ENCODE measurements at regions not wholly inside any gene's neighbourhood (a gene's known extent, or its start where the extent isn't known, plus 50 kb on each side); places are given as distances from the start of the nearest gene placed in this dataset.

DNA sequence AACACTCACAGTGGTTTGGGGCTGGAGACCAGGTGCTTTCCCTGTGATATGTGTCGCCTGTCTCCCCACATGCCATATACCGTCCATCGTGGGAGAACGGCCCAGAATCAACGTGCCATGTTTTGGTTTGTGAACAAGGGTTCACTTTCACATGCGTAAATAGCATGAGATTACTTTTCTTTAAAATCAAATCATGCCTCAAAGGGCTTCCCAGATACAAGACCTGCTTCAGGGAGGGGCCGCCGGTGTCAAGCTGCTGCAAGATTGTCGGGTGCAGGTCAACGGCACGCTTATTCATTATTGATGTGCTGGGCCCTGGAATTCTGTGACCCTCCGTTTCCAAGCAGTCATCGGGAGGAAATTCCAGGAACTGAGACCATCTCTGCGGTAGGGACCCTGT lies 145.2 kb upstream of the RTL1 start:
- no peak for DNase-seq (ENCODE audit: low read depth)
- TF ChIP-seq, protein P1, sequence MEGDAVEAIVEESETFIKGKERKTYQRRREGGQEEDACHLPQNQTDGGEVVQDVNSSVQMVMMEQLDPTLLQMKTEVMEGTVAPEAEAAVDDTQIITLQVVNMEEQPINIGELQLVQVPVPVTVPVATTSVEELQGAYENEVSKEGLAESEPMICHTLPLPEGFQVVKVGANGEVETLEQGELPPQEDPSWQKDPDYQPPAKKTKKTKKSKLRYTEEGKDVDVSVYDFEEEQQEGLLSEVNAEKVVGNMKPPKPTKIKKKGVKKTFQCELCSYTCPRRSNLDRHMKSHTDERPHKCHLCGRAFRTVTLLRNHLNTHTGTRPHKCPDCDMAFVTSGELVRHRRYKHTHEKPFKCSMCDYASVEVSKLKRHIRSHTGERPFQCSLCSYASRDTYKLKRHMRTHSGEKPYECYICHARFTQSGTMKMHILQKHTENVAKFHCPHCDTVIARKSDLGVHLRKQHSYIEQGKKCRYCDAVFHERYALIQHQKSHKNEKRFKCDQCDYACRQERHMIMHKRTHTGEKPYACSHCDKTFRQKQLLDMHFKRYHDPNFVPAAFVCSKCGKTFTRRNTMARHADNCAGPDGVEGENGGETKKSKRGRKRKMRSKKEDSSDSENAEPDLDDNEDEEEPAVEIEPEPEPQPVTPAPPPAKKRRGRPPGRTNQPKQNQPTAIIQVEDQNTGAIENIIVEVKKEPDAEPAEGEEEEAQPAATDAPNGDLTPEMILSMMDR (IDR thresholded peaks at IDR 0.05; ENCODE audit: insufficient read depth, low read depth, low read length, missing control alignments): no peak
- H3K4me3 ChIP-seq (ENCODE audit: low read length): no peak overlapping the region

DNA sequence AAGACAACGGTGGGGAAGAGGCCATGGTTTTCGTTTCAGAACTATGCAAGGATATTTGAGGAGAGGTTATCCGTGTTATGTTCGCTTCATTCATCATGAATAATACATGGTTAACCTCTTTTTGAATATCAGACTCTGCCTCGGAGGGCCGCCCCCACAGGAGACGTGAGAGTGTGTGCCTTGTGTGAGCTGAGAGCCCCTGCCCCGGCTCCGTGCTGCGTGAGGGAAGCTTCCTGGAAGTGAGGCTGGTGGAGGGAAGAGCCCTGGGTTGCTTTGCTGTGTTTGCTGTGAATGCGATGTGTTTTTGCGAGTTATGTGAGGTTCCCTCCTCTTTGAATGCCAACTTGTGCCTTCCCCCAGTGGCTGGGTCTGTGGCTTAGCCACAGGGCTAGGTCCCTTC lies 146.0 kb upstream of the RTL1 start:
- DNase-seq (ENCODE audit: low read depth): no peak
- H3K4me3 ChIP-seq (ENCODE audit: low read length): no peak overlapping the region
- TF ChIP-seq, protein P1 (IDR thresholded peaks at IDR 0.05; ENCODE audit: insufficient read depth, low read depth, low read length, missing control alignments): no peak

DNA sequence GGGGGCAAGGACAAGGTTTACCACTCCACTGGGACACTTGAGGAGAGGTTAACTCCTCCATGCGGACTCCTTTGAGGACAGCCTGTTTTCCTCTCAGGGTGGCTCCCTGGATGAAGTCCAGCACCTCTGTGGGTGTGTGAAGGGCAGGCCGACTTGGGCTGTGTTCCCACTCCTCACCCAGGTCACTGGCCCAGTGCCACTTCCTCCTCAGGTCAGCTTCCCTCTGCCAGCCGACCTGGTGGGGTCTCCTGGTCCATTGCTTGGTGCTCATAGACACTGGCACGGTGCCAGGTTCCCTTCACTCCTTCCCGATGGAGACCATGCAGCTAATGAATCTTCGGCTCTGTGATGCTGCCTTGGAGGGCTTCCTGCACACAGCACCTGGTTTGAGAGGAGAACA lies 146.4 kb upstream of the RTL1 start:
- DNase-seq (ENCODE audit: low read depth): no peak
- TF ChIP-seq, protein P1 (IDR thresholded peaks at IDR 0.05; ENCODE audit: insufficient read depth, low read depth, low read length, missing control alignments): no peak
- H3K4me3 ChIP-seq (ENCODE audit: low read length): no peak overlapping the region

DNA sequence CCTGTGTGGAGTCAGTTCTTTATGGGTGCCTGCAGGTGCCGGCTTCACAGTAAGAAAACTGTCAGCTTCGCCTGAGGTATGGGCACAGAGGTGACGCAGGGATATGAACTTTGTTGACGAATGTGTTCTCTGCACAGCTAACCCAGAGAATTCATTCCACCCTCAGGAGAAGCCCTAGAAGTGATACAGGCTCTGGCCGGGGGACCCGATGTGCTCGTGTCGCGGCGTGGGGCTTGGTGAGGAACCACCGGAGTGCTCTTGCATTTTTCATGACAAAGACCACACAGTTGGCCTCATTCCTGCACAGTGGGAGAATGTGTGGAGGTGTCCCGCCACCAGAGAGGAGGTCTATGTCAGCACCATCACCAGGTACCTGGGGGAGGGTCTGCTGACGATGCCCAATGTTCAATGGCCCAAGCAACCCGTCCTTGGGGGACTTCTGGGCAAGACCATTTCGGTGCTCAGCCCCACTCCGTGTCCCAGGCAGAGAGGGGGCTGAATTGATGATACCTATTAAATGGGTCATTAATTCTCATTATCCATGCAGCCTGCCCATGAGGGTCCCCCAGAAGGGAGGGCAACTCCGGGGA lies 147.5 kb upstream of the RTL1 start:
- DNase-seq (ENCODE audit: low read depth): no peak
- H3K4me3 ChIP-seq (ENCODE audit: low read length): no peak overlapping the region
- TF ChIP-seq, protein P1 (IDR thresholded peaks at IDR 0.05; ENCODE audit: insufficient read depth, low read depth, low read length, missing control alignments): no peak

DNA sequence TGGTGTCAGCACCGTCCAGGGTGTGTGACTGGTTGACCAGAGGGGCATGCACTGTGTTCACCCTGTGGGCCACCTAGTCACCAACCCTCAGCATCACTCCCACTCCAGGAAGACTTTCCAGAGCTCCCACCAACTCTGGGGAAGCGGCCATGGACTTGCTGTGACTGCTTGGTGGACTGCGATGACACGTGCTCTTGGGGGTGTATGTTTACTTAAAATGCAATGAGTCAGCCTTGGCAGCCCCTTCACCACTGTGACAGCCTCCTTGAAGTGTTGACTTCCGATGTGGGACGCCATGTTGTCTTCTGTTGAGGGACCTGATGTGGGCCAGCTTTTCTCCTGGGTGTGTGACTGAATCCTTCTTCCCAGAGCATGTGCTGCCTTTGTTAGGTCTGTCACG lies 151.1 kb upstream of the RTL1 start:
- no peak overlapping the region for H3K4me3 ChIP-seq (ENCODE audit: low read length)
- DNase-seq (ENCODE audit: low read depth): no peak

DNA sequence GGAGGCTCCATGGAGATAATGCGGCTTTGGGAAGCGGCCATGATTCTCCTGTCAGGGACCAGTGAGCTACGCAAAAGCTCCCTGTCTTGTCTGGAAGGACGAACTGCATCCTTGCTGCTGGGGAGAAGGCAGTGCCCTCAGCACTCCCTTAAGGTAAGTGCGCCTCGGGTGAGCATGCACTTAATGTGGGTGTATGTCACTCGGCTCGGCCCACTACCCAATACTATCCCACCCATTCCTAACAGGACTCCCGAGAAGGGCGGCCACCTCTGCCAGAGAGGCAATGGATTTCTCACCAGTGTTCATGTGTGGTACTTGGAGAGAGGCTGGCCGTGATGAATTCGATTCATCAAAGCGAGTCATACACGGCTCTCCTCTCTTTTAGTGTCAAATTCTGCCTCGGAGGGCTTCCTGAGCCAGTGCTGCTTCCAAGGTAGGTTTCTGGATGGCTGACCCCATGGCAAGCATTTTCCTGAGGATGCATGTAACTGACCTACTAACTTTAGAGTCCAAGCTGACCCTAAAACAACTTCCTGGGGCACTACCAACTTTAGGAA lies 151.7 kb upstream of the RTL1 start:
- no peak for DNase-seq (ENCODE audit: low read depth)
- no peak overlapping the region for H3K4me3 ChIP-seq (ENCODE audit: low read length)
- TF ChIP-seq, protein P1 (IDR thresholded peaks at IDR 0.05; ENCODE audit: insufficient read depth, low read depth, low read length, missing control alignments): no peak

More for the DNA sequence above, 151.1 kb upstream of the RTL1 start:
- TF ChIP-seq, protein P1 (IDR thresholded peaks at IDR 0.05; ENCODE audit: insufficient read depth, low read depth, low read length, missing control alignments): no peak

DNA sequence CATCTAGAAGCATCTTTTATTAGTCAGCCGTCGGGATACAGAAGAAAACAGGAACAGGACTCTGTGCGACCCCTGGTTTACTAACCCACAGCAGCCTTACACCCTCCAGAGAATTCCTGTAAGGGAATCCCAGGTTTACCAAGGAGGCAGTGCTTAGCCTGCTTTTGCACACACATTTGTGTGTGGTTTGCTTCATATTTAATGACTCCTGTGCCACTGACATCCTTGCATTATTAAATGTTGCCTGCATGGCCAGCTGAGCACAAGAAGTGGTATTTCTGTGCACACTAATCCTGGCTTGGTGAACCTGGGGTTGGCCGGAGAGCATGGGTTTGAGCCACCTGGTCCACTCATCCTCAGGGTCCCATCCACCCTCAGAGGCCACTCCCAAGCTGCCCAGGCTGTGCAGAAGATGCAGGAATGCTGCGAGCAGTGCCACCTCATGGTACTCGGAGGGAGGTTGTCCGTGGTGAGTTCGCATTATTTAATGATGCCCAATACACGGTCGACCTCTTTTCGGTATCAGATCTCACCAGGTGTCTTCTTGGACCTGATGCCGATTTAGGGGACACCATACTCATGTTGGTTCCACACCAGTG lies 152.4 kb upstream of the RTL1 start:
- no peak overlapping the region for H3K4me3 ChIP-seq (ENCODE audit: low read length)
- DNase-seq (ENCODE audit: low read depth): no peak
- TF ChIP-seq, protein P1 (IDR thresholded peaks at IDR 0.05; ENCODE audit: insufficient read depth, low read depth, low read length, missing control alignments): no peak

Data from epithelial cell of esophagus (primary cell).